ENCODE measurements at regions not wholly inside any gene's neighbourhood (a gene's known extent, or its start where the extent isn't known, plus 50 kb on each side); places are given as distances from the start of the nearest gene placed in this dataset.

- no TSS peak for BruUV-seq (replicated peaks)
- TF ChIP-seq TCF7L2 (IDR thresholded peaks at IDR 0.05; ENCODE audit: low read depth, low read length) (no peak), POLR2AphosphoS5 (IDR thresholded peaks at IDR 0.05; ENCODE audit: low read depth, low read length) (no peak), SIN3A (IDR thresholded peaks at IDR 0.05; ENCODE audit: borderline replicate concordance, insufficient read depth, low read depth, low read length) (no peak), CTCF (IDR thresholded peaks at IDR 0.05) (no peak)
- TF ChIP-seq, protein P1, sequence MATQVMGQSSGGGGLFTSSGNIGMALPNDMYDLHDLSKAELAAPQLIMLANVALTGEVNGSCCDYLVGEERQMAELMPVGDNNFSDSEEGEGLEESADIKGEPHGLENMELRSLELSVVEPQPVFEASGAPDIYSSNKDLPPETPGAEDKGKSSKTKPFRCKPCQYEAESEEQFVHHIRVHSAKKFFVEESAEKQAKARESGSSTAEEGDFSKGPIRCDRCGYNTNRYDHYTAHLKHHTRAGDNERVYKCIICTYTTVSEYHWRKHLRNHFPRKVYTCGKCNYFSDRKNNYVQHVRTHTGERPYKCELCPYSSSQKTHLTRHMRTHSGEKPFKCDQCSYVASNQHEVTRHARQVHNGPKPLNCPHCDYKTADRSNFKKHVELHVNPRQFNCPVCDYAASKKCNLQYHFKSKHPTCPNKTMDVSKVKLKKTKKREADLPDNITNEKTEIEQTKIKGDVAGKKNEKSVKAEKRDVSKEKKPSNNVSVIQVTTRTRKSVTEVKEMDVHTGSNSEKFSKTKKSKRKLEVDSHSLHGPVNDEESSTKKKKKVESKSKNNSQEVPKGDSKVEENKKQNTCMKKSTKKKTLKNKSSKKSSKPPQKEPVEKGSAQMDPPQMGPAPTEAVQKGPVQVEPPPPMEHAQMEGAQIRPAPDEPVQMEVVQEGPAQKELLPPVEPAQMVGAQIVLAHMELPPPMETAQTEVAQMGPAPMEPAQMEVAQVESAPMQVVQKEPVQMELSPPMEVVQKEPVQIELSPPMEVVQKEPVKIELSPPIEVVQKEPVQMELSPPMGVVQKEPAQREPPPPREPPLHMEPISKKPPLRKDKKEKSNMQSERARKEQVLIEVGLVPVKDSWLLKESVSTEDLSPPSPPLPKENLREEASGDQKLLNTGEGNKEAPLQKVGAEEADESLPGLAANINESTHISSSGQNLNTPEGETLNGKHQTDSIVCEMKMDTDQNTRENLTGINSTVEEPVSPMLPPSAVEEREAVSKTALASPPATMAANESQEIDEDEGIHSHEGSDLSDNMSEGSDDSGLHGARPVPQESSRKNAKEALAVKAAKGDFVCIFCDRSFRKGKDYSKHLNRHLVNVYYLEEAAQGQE (IDR thresholded peaks at IDR 0.05; ENCODE audit: insufficient read depth in 1 of 2, low read depth in 2 of 2, low read length in 1 of 2): no peak
- POLR2A ChIA-PET: no interaction called here
These were observed 173.1 kb downstream of the PTH2R start for GRCh38 chr2:208579678-208580077.

GRCh38 chr2:208584378-208584985, 177.9 kb downstream of the PTH2R start:
- H3K4me1 ChIP-seq (ENCODE audit: control insufficient read depth, insufficient read depth, low read length): no peaks in the 10 kb centered on the region
- DNase-seq (ENCODE audit: low read depth, low spot score) (no peak), ATAC-seq (no peak)
- POLR2A ChIA-PET: no interaction called here
- CTCF ChIA-PET: no interaction called here
- TF ChIP-seq, protein P1 (IDR thresholded peaks at IDR 0.05; ENCODE audit: insufficient read depth in 1 of 2, low read depth in 2 of 2, low read length in 1 of 2): no peak
- TF ChIP-seq SIN3A (IDR thresholded peaks at IDR 0.05; ENCODE audit: borderline replicate concordance, insufficient read depth, low read depth, low read length) (no peak), CTCF (IDR thresholded peaks at IDR 0.05) (no peak), POLR2AphosphoS5 (IDR thresholded peaks at IDR 0.05; ENCODE audit: low read depth, low read length) (no peak), TCF7L2 (IDR thresholded peaks at IDR 0.05; ENCODE audit: low read depth, low read length) (no peak)
- H3K27me3 ChIP-seq (ENCODE audit: control insufficient read depth, insufficient read depth, low read length): no peaks in the 10 kb centered on the region
- H3K36me3 ChIP-seq (ENCODE audit: control insufficient read depth, insufficient read depth, low read length): no peaks in the 10 kb centered on the region
- intact Hi-C loops (cut with micrococcal nuclease; ENCODE audit: unreplicated experiment): no loop called here
- no peak overlapping the region for H3K27ac ChIP-seq (ENCODE audit: low read length)
- no peak overlapping the region for H3K4me3 ChIP-seq (ENCODE audit: low read depth in 2 of 2, low read length in 2 of 2)
- no TSS peak for BruUV-seq (replicated peaks)
- in situ Hi-C loops (cut with HindIII; ENCODE audit: low pct_unique_long_range_greater_than_20kb, low sequenced_read_pairs): no loop called here
- H3K9me3 ChIP-seq (ENCODE audit: control insufficient read depth, insufficient read depth, low read depth, low read length): no peaks in the 10 kb centered on the region

More at GRCh38 chr2:208579678-208580077, 173.1 kb downstream of the PTH2R start:
- DNase-seq (ENCODE audit: low read depth, low spot score) (no peak), ATAC-seq (no peak)
- Histone ChIP-seq H3K27ac (ENCODE audit: low read length) (no peak overlapping the region), H3K4me3 (ENCODE audit: low read depth in 2 of 2, low read length in 2 of 2) (no peak overlapping the region), H3K36me3 (ENCODE audit: control insufficient read depth, insufficient read depth, low read length) (no peaks in the 10 kb centered on the region), H3K27me3 (ENCODE audit: control insufficient read depth, insufficient read depth, low read length) (no peaks in the 10 kb centered on the region), H3K9me3 (ENCODE audit: control insufficient read depth, insufficient read depth, low read depth, low read length) (no peaks in the 10 kb centered on the region), H3K4me1 (ENCODE audit: control insufficient read depth, insufficient read depth, low read length) (no peaks in the 10 kb centered on the region)
- CTCF ChIA-PET: no interaction called here
- intact Hi-C loops (cut with micrococcal nuclease; ENCODE audit: unreplicated experiment): no loop called here
- in situ Hi-C loops (cut with HindIII; ENCODE audit: low pct_unique_long_range_greater_than_20kb, low sequenced_read_pairs): no loop called here
